Activated CD8-positive, alpha-beta memory T cell treated with anti-CD3 and anti-CD28 coated beads for 36 hours (primary cell): ENCODE measurements at regions not wholly inside any gene's neighbourhood (a gene's known extent, or its start where the extent isn't known, plus 50 kb on each side); places are given as distances from the start of the nearest gene placed in this dataset.
"Not testable (repeated sequence)": the region's sequence is repeated elsewhere in the genome, so short reads cannot be mapped to it uniquely, and the experiment has no call there.

Experiments used
- CTCF ChIA-PET: fragments of 350-600 bp; sonication (Branson Sonifier 250); formaldehyde crosslinking; loops from one replicate; lab custom pipeline; 2021; ENCODE audit warnings: antibody characterized with exemption; lab: Charles Lee
- POLR2A ChIA-PET: fragments of 350-600 bp; sonication (Branson Sonifier 250); formaldehyde crosslinking; loops from one replicate; lab custom pipeline; 2021; ENCODE audit warnings: antibody characterized with exemption; lab: Charles Lee

DNA sequence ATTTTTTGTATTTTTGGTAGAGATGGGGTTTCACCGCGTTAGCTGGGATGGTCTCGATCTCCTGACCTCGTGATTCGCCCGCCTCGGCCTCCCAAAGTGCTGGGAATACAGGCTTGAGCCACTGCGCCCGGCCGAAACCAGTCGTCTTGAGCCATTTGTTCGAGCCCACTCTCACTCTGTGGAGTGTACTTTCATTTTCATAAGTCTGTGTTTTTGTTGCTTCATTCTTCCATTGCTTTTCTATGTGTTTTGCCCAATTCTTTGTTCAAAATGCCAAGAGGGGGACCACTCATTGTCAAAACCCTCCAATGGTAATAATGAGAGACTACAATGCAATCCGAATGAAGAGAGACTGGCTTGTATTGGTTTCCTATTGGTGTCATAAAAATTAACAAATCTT is 1545.5 kb upstream of the DDX18 start:
- ChIA-PET POLR2A (no interaction called here), CTCF (no interaction called here)

DNA sequence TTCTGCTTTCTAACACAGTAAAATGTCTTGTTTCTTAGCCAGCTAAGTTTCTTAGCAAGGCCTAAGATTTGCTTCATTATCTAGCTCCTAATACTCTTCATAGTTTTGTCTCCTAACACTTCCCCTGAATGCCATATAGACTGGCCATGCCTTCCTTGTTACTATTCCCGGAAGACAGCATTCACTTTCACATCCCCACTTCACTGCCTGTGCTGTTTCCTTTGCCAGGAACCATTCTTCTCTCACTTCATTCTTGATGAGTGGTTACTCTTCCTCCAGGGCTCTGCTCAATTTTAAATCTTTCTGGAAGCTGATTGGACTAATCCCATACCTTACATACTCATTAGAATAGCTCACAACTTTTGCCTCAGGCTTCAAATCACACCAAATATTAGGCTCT is 1510.2 kb upstream of the DDX18 start:
- POLR2A ChIA-PET, result no interaction called here
- CTCF ChIA-PET, result no interaction called here

GRCh38 chr2:116317111-116317510 is 1497.4 kb upstream of the DDX18 start:
- CTCF ChIA-PET, result no interaction called here
- POLR2A ChIA-PET, result no interaction called here

DNA sequence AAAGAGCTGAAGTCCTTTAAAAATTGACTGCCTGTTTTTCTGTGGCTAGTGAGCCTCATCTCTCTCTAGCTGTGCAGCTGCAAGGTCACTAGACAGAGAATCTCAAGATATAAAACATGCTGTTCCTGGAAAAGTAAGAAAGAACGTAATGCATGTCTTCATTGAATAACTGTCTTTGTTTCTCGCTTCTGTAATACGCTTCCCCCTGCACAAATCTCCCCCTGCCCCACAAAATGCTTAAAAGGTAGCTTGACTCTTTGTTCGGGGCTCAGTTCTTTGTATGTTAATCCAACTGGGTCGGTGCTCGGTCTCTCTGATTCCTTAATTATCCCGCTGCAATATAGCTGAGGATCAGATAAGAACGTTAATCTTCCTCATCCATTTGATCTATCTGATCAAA is 1495.9 kb upstream of the DDX18 start:
- CTCF ChIA-PET, POLR2A ChIA-PET: not testable (repeated sequence)

GRCh38 chr2:116319001-116319400 is 1495.5 kb upstream of the DDX18 start:
- ChIA-PET POLR2A (no interaction called here), CTCF (no interaction called here)

- ChIA-PET POLR2A (no interaction called here), CTCF (no interaction called here)
Observed at GRCh38 chr2:116319935-116320334, 1494.6 kb upstream of the DDX18 start.

DNA sequence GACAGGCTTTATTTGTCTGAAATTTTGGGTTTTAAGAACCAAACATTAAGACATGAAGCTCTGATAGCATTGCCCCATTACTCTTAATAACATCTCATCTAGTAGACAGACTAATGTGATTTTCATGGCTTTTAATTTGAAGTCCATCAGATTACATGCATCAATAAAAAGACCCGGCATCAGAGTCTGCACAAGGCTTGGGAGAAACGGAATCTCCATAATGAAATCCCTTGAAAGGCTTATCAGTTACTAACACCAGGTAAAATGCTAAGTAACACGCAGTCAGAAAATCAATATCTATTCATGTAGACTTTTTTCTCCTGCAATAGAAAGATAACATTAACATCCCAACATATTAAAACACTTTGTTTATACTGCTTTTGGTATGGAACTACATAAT is 1485.2 kb upstream of the DDX18 start:
- CTCF ChIA-PET, result no interaction called here
- POLR2A ChIA-PET, result no interaction called here

- ChIA-PET POLR2A (no interaction called here), CTCF (no interaction called here)
Observed at GRCh38 chr2:116340690-116341089, 1473.8 kb upstream of the DDX18 start.

GRCh38 chr2:116366212-116366611 is 1448.3 kb upstream of the DDX18 start:
- POLR2A ChIA-PET, result no interaction called here
- CTCF ChIA-PET, result no interaction called here

DNA sequence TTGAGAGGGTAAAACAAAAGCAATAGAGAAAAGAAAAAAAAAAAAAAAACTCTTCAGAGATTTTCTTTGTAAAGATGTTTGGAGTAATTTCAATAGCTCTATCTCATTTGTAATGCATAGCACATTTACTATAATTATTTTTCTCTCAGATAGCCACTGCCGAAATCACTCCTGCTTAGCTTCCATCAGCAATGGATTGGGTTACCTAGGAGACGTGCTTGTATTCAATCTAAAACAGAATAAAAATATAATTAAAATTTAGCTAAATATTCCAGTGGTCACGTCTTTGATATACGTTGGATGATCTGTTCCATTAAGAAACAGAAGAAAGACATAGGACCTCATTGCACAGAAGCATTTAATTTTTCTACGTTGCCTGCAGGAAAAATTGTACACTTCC is 1435.7 kb upstream of the DDX18 start:
- POLR2A ChIA-PET, result no interaction called here

DNA sequence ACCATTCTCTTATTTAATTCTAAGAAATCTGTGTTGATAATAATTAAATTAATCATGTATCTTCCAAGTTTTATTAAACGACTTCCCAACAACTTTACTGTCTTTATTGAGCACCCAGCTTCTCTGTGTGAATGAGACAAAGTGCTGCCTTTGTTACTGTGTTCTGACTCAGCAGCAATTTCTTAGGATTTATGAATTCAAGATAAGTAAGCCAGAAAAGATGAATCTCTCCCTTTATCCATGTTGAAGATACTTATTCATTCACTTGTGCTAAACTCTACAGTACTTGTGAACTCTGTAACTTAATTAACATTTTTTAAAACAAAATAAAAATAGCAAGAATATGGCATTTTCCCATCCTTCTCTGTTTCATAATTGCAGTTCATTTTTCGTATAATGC is 1403.3 kb upstream of the DDX18 start:
- ChIA-PET POLR2A (no interaction called here), CTCF (no interaction called here)

More for the DNA sequence above, 1435.7 kb upstream of the DDX18 start:
- CTCF ChIA-PET, result interaction anchor here (0.7 kb wide), 1 partner anchor 18 kb away, joined by 3 read pairs; no protein-coding TSS in a partner anchor

GRCh38 chr2:116413659-116414058 is 1400.8 kb upstream of the DDX18 start:
- ChIA-PET CTCF (no interaction called here), POLR2A (no interaction called here)

DNA sequence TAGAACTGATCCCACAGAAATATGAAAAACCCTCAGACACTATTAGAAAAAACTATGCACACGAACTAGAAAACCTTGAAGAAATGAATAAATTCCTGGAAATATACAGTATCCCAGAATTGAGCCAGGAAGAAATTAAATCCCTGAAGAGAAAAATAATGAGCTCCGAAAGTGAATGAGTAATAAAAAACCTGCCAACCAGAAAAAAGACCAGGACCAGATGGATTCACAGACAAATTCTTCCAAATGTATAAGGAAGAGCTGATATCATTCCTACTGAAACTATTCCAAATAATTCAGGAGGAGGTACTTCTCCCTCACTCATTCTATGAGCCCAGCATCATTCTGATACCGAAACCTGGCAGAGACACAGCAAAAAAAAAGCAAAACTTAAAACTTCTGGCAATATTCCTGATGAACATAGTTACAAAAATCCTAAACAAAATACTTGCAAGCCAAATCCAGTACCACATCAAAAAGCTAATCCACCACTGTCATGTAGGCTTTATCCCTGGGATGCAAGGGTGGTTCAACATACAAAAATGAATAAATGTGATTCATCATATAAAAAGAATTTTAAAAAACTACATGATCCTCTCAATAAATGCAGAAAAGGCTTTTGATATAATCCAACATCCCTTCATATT is 1397.6 kb upstream of the DDX18 start:
- ChIA-PET POLR2A (no interaction called here), CTCF (no interaction called here)

DNA sequence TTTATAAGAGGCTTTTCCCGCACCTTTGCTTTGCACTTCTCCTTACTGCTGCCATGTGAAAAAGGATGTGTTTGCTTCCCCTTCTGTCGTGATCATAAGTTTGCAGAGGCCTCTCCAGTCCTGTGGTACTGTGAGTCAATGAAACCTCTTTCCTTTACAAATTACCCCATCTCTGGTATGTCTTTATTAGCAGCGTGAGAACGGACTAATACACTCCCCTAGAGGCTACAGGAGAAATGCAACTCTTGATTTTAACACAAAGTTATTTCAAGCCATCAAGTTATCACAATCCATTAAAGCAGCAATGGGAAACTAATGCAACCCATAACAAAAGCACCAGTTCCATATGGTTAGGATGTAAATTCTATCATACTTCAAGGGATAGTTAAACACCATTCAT is 1378.8 kb upstream of the DDX18 start:
- POLR2A ChIA-PET, result no interaction called here
- CTCF ChIA-PET, result no interaction called here

GRCh38 chr2:116440104-116440653 is 1374.3 kb upstream of the DDX18 start:
- ChIA-PET CTCF (no interaction called here), POLR2A (no interaction called here)

DNA sequence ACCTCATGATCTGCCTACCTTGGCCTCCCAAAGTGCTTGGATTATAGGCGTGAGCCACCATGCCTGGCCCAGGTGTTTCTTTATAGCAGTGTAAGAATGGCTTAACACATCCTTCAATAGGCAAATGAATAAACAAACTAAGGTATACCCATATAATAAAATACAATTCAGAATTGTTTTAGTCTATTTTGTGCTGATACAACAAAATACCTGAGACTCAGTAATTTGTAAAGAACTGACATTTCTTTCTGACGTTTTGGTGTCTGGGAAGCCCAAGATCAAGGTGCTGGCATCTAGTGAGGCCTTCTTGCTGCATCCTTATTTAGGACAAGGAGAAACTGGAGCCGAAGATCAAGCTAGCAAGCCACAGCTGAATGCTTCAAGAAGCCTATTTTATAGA is 1372.1 kb upstream of the DDX18 start:
- ChIA-PET CTCF (no interaction called here), POLR2A (no interaction called here)

DNA sequence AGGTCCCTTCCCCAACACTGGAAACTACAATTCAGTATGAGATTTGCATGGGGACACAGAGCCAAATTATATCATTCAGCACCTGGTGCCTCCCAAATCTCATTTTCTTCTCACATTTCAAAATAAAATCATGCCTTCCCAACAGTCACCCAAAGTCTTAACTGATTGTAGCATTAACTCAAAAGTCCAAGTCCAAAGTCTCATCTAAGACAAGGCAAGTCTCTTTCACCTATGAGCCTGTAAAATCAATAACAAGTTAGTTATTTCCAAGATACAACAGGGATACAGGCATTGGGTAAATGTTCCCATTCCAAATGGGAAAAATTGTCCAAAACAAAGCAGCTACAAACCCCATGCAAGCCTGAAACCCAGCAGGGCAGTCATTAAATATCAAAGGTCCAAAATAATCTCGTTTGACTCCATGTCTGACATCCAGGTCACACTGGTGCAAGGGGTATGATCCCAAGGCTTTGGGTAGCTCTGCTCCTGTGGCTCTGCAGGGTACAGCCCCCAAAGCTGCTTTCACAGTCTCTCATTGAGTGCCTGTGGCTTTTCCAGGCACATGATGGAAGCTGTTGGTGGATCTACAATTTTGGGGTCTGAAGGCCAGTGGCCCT is 1370.1 kb upstream of the DDX18 start:
- POLR2A ChIA-PET, result no interaction called here
- CTCF ChIA-PET, result no interaction called here

- CTCF ChIA-PET, result no interaction called here
Observed at GRCh38 chr2:116450990-116451389, 1363.5 kb upstream of the DDX18 start.

GRCh38 chr2:116452651-116453050 is 1361.8 kb upstream of the DDX18 start:
- CTCF ChIA-PET, result no interaction called here

More at GRCh38 chr2:116450990-116451389, 1363.5 kb upstream of the DDX18 start:
- POLR2A ChIA-PET, result no interaction called here

DNA sequence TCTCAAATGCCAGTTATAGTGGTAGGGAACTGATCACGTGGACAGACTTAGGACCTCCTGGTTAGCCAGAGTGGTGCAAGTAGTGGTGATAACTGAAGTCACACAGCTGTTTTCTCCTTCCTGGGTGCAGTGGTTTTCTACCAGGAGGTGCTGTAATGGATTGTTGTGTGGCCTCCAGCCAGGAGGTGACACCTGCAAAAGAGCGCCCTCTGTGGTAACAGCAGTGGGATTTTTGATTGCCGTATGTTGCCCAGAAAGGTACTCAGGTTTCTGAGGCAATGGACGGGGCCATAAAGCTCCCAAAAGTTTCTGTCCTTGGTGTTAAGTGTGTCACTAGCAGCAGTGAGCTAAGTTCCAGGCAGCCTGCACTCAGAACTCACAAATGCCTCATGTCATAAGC is 1358.1 kb upstream of the DDX18 start:
- POLR2A ChIA-PET, result no interaction called here
- CTCF ChIA-PET, result no interaction called here

More at GRCh38 chr2:116452651-116453050, 1361.8 kb upstream of the DDX18 start:
- POLR2A ChIA-PET, result no interaction called here

GRCh38 chr2:116467243-116467642 is 1347.2 kb upstream of the DDX18 start:
- CTCF ChIA-PET, result no interaction called here
- POLR2A ChIA-PET, result no interaction called here
